Caco-2 (cell line): ENCODE measurements at regions not wholly inside any gene's neighbourhood (a gene's known extent, or its start where the extent isn't known, plus 50 kb on each side); places are given as distances from the start of the nearest gene placed in this dataset.

Experiments
- BruUV-seq: library from RNA; stranded (reverse); fragments of 400-500 nt; replicated peaks from 2 replicates; lab custom pipeline; 2021; lab: Mats Ljungman, UMichigan
- CTCF ChIA-PET: fragments of 300-600 bp; sonication (Branson Sonifier 250); formaldehyde crosslinking; loops from one replicate; lab custom pipeline; 2022; ENCODE audit warnings: antibody characterized with exemption; lab: Charles Lee
- POLR2A ChIA-PET: fragments of 300-600 bp; sonication (Branson Sonifier 250); formaldehyde crosslinking; loops from one replicate; lab custom pipeline; 2022; ENCODE audit warnings: antibody characterized with exemption; lab: Charles Lee
- DNase-seq, 2 experiments: peaks; one replicate each; pipeline versions ENCODE4 v3.0.0 to v3.0.0-alpha.2; 2020 to 2022
- H3K27me3 ChIP-seq: replicated peaks from 2 replicates; pipeline ENCODE4 v1.6.0; 2011; ENCODE audit warnings: low read length; ENCODE audit not compliant: control insufficient read depth, insufficient read depth
- H3K36me3 ChIP-seq: 2 replicates; pipeline ENCODE4 v1.5.1; 2011; ENCODE audit warnings: low read length; ENCODE audit not compliant: control insufficient read depth, insufficient read depth
- H3K4me1 ChIP-seq: fragments of 250-450 bp; sonication (Bioruptor Pico); 2 replicates; pipeline ENCODE4 v1.5.1; 2020; ENCODE audit warnings: mild to moderate bottlenecking
- H3K4me3 ChIP-seq: 2 replicates; pipeline ENCODE4 v1.5.1; 2011; ENCODE audit warnings: low read depth, mild to moderate bottlenecking, control low read depth, low read length
- H3K9me3 ChIP-seq: fragments of 250-450 bp; sonication (Bioruptor Pico); 2 replicates; pipeline ENCODE4 v1.5.1; 2020; ENCODE audit warnings: mild to moderate bottlenecking, moderate library complexity
- H3K27ac Mint-ChIP-seq: one replicate; pipeline ENCODE4 v1.8.0; 2022; ENCODE audit warnings: mixed read lengths; ENCODE audit not compliant: unreplicated experiment
- H3K27me3 Mint-ChIP-seq: one replicate; pipeline ENCODE4 v1.8.0; 2022; ENCODE audit warnings: mixed read lengths; ENCODE audit not compliant: insufficient read depth, unreplicated experiment
- H3K36me3 Mint-ChIP-seq: one replicate; pipeline ENCODE4 v1.8.0; 2022; ENCODE audit warnings: mild to moderate bottlenecking, mixed read lengths; ENCODE audit not compliant: insufficient read depth, unreplicated experiment
- H3K4me1 Mint-ChIP-seq: one replicate; pipeline ENCODE4 v1.8.0; 2022; ENCODE audit warnings: low read depth, mixed read lengths; ENCODE audit not compliant: unreplicated experiment
- H3K4me3 Mint-ChIP-seq: one replicate; pipeline ENCODE4 v1.8.0; 2022; ENCODE audit warnings: mild to moderate bottlenecking, moderate library complexity, mixed read lengths; ENCODE audit not compliant: unreplicated experiment
- H3K9me3 Mint-ChIP-seq: one replicate; pipeline ENCODE4 v1.8.0; 2022; ENCODE audit warnings: mixed read lengths; ENCODE audit not compliant: unreplicated experiment
- CTCF ChIP-seq, 2 experiments: fragments of 200-600 bp in 1 of 2; IDR thresholded peaks; 1 replicate in 1 of 2; 2 replicates in 1 of 2; pipeline versions ENCODE4 v1.5.1 to v1.8.0; 2011 to 2022; ENCODE audit warnings: antibody characterized with exemption in 1 of 2, control low read depth in 1 of 2, inconsistent platforms in 1 of 2, low read depth in 1 of 2, low read length in 1 of 2, mild to moderate bottlenecking in 1 of 2, moderate library complexity in 1 of 2; ENCODE audit not compliant: insufficient read depth in 1 of 2, severe bottlenecking in 1 of 2, unreplicated experiment in 1 of 2
- intact Hi-C: fragments of 100-400 bp; cut with micrococcal nuclease; formaldehyde crosslinking; loops from one replicate; pipeline ENCODE4 v1.10.0; 2022; ENCODE audit not compliant: unreplicated experiment

GRCh38 chr17:70297397-70297796, 128.1 kb downstream of the KCNJ2 start:
- no peak for DNase-seq
- no TSS peak for BruUV-seq
- Mint-ChIP-seq H3K4me3 (no peak overlapping the region), H3K27me3 (peaks cover 3% of the 10 kb centered on the region), H3K4me1 (no peaks in the 10 kb centered on the region), H3K27ac (no peak overlapping the region), H3K9me3 (no peaks in the 10 kb centered on the region), H3K36me3 (no peaks in the 10 kb centered on the region)
- ChIA-PET POLR2A (no interaction called here), CTCF (no interaction called here)
- Histone ChIP-seq H3K36me3 (no peaks in the 10 kb centered on the region), H3K9me3 (no peaks in the 10 kb centered on the region), H3K4me1 (no peaks in the 10 kb centered on the region), H3K4me3 (no peak overlapping the region), H3K27me3 (no peaks in the 10 kb centered on the region)
- TF ChIP-seq CTCF (IDR thresholded peaks at IDR 0.05; ENCODE audit: insufficient read depth in 1 of 2, low read depth in 1 of 2, low read length in 1 of 2, severe bottlenecking in 1 of 2, unreplicated experiment in 1 of 2), result no peak
- intact Hi-C loops, result loop anchor here (5.0 kb wide), 1 partner anchor 60 kb away; no protein-coding TSS in a partner anchor

GRCh38 chr17:70298929-70299531, 129.7 kb downstream of the KCNJ2 start:
- no peaks in the 10 kb centered on the region for H3K27me3 ChIP-seq
- H3K4me1 ChIP-seq, result no peaks in the 10 kb centered on the region
- TF ChIP-seq CTCF (IDR thresholded peaks at IDR 0.05; ENCODE audit: insufficient read depth in 1 of 2, low read depth in 1 of 2, low read length in 1 of 2, severe bottlenecking in 1 of 2, unreplicated experiment in 1 of 2), result no peak
- POLR2A ChIA-PET, result no interaction called here
- no TSS peak for BruUV-seq
- intact Hi-C loops, result loop anchor here (5.0 kb wide), 1 partner anchor 62 kb away; no protein-coding TSS in a partner anchor
- no peak for DNase-seq
- Mint-ChIP-seq H3K36me3 (no peaks in the 10 kb centered on the region), H3K9me3 (no peaks in the 10 kb centered on the region), H3K4me3 (no peak overlapping the region), H3K4me1 (no peaks in the 10 kb centered on the region), H3K27ac (no peak overlapping the region), H3K27me3 (peaks cover 9% of the 10 kb centered on the region)
- no peaks in the 10 kb centered on the region for H3K9me3 ChIP-seq
- H3K4me3 ChIP-seq, result no peak overlapping the region
- CTCF ChIA-PET, result no interaction called here
- no peaks in the 10 kb centered on the region for H3K36me3 ChIP-seq

- no peaks in the 10 kb centered on the region for H3K9me3 Mint-ChIP-seq
- no peak overlapping the region for H3K27ac Mint-ChIP-seq
- peaks cover 5% of the 10 kb centered on the region for H3K27me3 Mint-ChIP-seq
- H3K36me3 ChIP-seq, result no peaks in the 10 kb centered on the region
- H3K4me1 Mint-ChIP-seq, result no peaks in the 10 kb centered on the region
- ChIA-PET CTCF (no interaction called here), POLR2A (no interaction called here)
- intact Hi-C loops, result no loop called here
- no peak overlapping the region for H3K4me3 ChIP-seq
- H3K27me3 ChIP-seq, result no peaks in the 10 kb centered on the region
- H3K36me3 Mint-ChIP-seq, result no peaks in the 10 kb centered on the region
- no peak for TF ChIP-seq CTCF (IDR thresholded peaks at IDR 0.05; ENCODE audit: insufficient read depth in 1 of 2, low read depth in 1 of 2, low read length in 1 of 2, severe bottlenecking in 1 of 2, unreplicated experiment in 1 of 2)
- no peak for DNase-seq
- H3K9me3 ChIP-seq, result no peaks in the 10 kb centered on the region
- BruUV-seq, result no TSS peak
- H3K4me3 Mint-ChIP-seq, result no peak overlapping the region
- no peaks in the 10 kb centered on the region for H3K4me1 ChIP-seq
Observed at GRCh38 chr17:70307430-70308225, 138.3 kb downstream of the KCNJ2 start.
